HEK293 (cell line): ENCODE measurements at regions not wholly inside any gene's neighbourhood (a gene's known extent, or its start where the extent isn't known, plus 50 kb on each side); places are given as distances from the start of the nearest gene placed in this dataset.

Experiments used
- KLF9 ChIP-seq: fragments of 450-650 bp; formaldehyde crosslinking; IDR thresholded peaks from 2 replicates; pipeline ENCODE4 v1.5.1; 2016; ENCODE audit warnings: missing biosample characterization, missing genetic modification characterization, low read depth
- ZIC2 ChIP-seq: fragments of 450-650 bp; formaldehyde crosslinking; IDR thresholded peaks from 2 replicates; pipeline ENCODE4 v1.5.1; 2016; ENCODE audit warnings: missing biosample characterization, missing genetic modification characterization
- ZNF266 ChIP-seq: fragments of 450-650 bp; formaldehyde crosslinking; IDR thresholded peaks from 2 replicates; pipeline ENCODE4 v1.5.1; 2016; ENCODE audit warnings: missing biosample characterization, missing genetic modification characterization, low read depth
- ZNF596 ChIP-seq: fragments of 450-650 bp; IDR thresholded peaks from 2 replicates; pipeline ENCODE4 v1.5.0; 2018; ENCODE audit warnings: missing biosample characterization, mild to moderate bottlenecking, missing genetic modification characterization, moderate library complexity

- TF ChIP-seq ZIC2 (tag by site-specific recombination) (no peak), KLF9 (tag by site-specific recombination) (no peak), ZNF596 (no peak), ZNF266 (tag by site-specific recombination) (no peak)
Observed at GRCh38 chr6:106805771-106806170, 168.8 kb downstream of the CD24 start.
